GM12878 (cell line): ENCODE measurements at regions not wholly inside any gene's neighbourhood (a gene's known extent, or its start where the extent isn't known, plus 50 kb on each side); places are given as distances from the start of the nearest gene placed in this dataset.
"Not testable (repeated sequence)": the region's sequence is repeated elsewhere in the genome, so short reads cannot be mapped to it uniquely, and the experiment has no call there.

Source experiments
- ATAC-seq: fragments of 200-7000 bp; cut with Tn5 transposase; 3 replicates; pipeline ENCODE4 v1.9.1; 2020; ENCODE audit warnings: mild to moderate bottlenecking, moderate library complexity
- BruUV-seq: library from RNA; stranded (reverse); fragments of 400-500 nt; replicated peaks from 2 replicates; lab custom pipeline; 2021; lab: Mats Ljungman, UMichigan
- CTCF ChIA-PET: fragments of 300-600 bp; sonication (Branson Sonifier 250); formaldehyde crosslinking; extraction: SDS; loops from one replicate; lab custom pipeline; 2021; ENCODE audit warnings: inconsistent platforms; lab: Yijun Ruan, JAX
- POLR2A ChIA-PET: fragments of 350-600 bp; formaldehyde crosslinking; extraction: SDS; loops from one replicate; lab custom pipeline; 2021; ENCODE audit warnings: inconsistent platforms; lab: Charles Lee
- RAD21 ChIA-PET: fragments of 300-600 bp; sonication (Branson Sonifier 250); formaldehyde crosslinking; loops from one replicate; lab custom pipeline; 2023; ENCODE audit warnings: antibody characterized with exemption; ENCODE audit not compliant: unreplicated experiment; lab: Charles Lee
- SMC1A ChIA-PET: fragments of 300-600 bp; sonication (Branson Sonifier 250); formaldehyde crosslinking; loops from one replicate; lab custom pipeline; 2023; ENCODE audit not compliant: unreplicated experiment, uncharacterized antibody; lab: Charles Lee
- DNase-seq: peaks from one replicate; pipeline ENCODE4 v3.0.0-alpha.2; 2011; ENCODE audit warnings: low read depth, low spot score
- FAIRE-seq: peaks from 3 replicates; lab custom pipeline; 2011; peaks lifted over from hg19 to GRCh38; lab: Jason Lieb, UNC
- H2AFZ ChIP-seq: 2 replicates; pipeline ENCODE4 v1.6.0; 2011; ENCODE audit warnings: low read depth, low read length, control low read depth; ENCODE audit not compliant: control insufficient read depth
- H3K27ac ChIP-seq: 2 replicates; pipeline ENCODE4 v1.5.1; 2011; ENCODE audit warnings: control low read depth; ENCODE audit not compliant: control insufficient read depth, insufficient read depth
- H3K27me3 ChIP-seq, 2 experiments: replicated peaks in 1 of 2; 2 replicates each; pipeline versions ENCODE4 v1.6.0 to v1.6.1; 2011; ENCODE audit warnings: low read length in 1 of 2; ENCODE audit not compliant: control insufficient read depth in 2 of 2, insufficient read depth in 2 of 2
- H3K36me3 ChIP-seq, 2 experiments: 2 replicates each; pipeline ENCODE4 v1.5.1; 2011; ENCODE audit warnings: low read length in 1 of 2; ENCODE audit not compliant: control insufficient read depth in 2 of 2, insufficient read depth in 2 of 2
- H3K4me1 ChIP-seq: 2 replicates; pipeline ENCODE4 v1.6.1; 2011; ENCODE audit warnings: mild to moderate bottlenecking, low read length, moderate library complexity, mixed read lengths; ENCODE audit not compliant: control insufficient read depth, insufficient read depth
- H3K4me2 ChIP-seq: 2 replicates; pipeline ENCODE4 v1.6.0; 2011; ENCODE audit warnings: control low read depth; ENCODE audit not compliant: control insufficient read depth, insufficient read depth
- H3K4me3 ChIP-seq: fragments of 200-600 bp; sonication (generic); 2 replicates; pipeline ENCODE4 v1.5.1; 2016
- H3K79me2 ChIP-seq: 2 replicates; pipeline ENCODE4 v1.6.0; 2011; ENCODE audit warnings: low read length; ENCODE audit not compliant: control insufficient read depth, insufficient read depth
- H3K9ac ChIP-seq: 2 replicates; pipeline ENCODE4 v1.8.0; 2011; ENCODE audit warnings: low read length, control low read depth, mixed read lengths; ENCODE audit not compliant: control insufficient read depth, insufficient read depth
- H3K9me3 ChIP-seq: replicated peaks from 3 replicates; pipeline ENCODE4 v1.5.1; 2011; ENCODE audit warnings: mild to moderate bottlenecking, low read length; ENCODE audit not compliant: control insufficient read depth, insufficient read depth
- H4K20me1 ChIP-seq: 2 replicates; pipeline ENCODE4 v1.6.0; 2011; ENCODE audit not compliant: control insufficient read depth, insufficient read depth
- HCFC1 ChIP-seq: fragments of 150-350 bp; IDR thresholded peaks from 2 replicates; pipeline ENCODE4 v1.6.1; 2014; ENCODE audit warnings: low read length
- MEF2A ChIP-seq: IDR thresholded peaks from 2 replicates; pipeline ENCODE4 v1.6.1; 2011; ENCODE audit warnings: low read depth, mild to moderate bottlenecking, low read length, moderate library complexity; ENCODE audit not compliant: insufficient read depth
- PRDM15 ChIP-seq: fragments of 450-650 bp; formaldehyde crosslinking; IDR thresholded peaks from 2 replicates; pipeline ENCODE4 v1.4.0; 2020; ENCODE audit warnings: mild to moderate bottlenecking, moderate library complexity
- WGBS: methylation state at CpG from one replicate; pipeline ENCODE4 v1.1.6; 2016; ENCODE audit warnings: low lambda C conversion rate; ENCODE audit not compliant: insufficient replicate concordance, insufficient coverage; ENCODE audit errors: missing lambda C conversion rate; 5-methylcytosine and 5-hydroxymethylcytosine counted together
- in situ Hi-C: fragments of 300-500 bp; cut with MboI; formaldehyde crosslinking; loops from 9 replicates; pipeline ENCODE4 v1.14.3; 2018; ENCODE audit warnings: mixed read lengths
- intact Hi-C: fragments of 100-400 bp; cut with micrococcal nuclease; formaldehyde crosslinking; loops from one replicate; pipeline ENCODE4 v1.14.2; 2022; ENCODE audit not compliant: unreplicated experiment

DNA sequence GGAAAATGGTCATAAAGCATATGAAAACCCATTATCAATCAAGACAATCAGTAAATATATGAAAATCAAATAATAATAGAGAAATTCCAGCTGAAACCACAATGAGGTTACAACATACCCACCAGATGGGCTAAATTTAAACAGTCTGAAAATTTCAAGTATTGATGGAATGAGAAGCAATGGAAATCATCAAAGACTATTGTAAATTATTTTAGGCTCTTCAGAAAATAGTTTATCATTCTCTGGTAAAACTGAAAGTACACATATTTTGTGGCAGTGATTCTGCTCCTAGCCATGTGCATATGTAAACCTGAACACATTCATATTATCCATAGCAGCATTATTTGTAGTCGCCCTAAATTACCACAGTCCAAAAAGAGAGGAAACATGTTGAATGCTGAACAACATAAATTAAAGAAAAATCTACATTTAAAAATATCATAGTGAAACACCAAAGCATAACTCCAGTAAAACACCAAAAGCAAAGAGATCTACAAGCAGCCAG lies 215.3 kb downstream of the PRELID2 start:
- BruUV-seq, result no TSS peak
- DNase-seq, result no peak
- SMC1A ChIA-PET, result no interaction called here
- Histone ChIP-seq H3K4me1 (no peaks in the 10 kb centered on the region), H3K9ac (no peak overlapping the region), H3K36me3 (no peaks in the 10 kb centered on the region), H3K27me3 (no peaks in the 10 kb centered on the region), H3K4me2 (no peak overlapping the region), H4K20me1 (no peaks in the 10 kb centered on the region), H3K4me3 (no peak overlapping the region), H3K79me2 (no peaks in the 10 kb centered on the region), H3K27ac (no peak overlapping the region), H3K9me3 (no peaks in the 10 kb centered on the region; the same call in 2 of the 3 replicates), H2AFZ (no peak overlapping the region)
- intact Hi-C loops (no loop called here), in situ Hi-C loops (no loop called here)
- WGBS, result 5% methylated on average over 1 of the region's 1 CpG
- CTCF ChIA-PET, result no interaction called here
- RAD21 ChIA-PET, result no interaction called here
- ATAC-seq, result no peak
- FAIRE-seq, result no peak
- POLR2A ChIA-PET, result no interaction called here
- no peak for TF ChIP-seq HCFC1
- no peak for TF ChIP-seq PRDM15 (CRISPR knock-in tag)
- TF ChIP-seq MEF2A, result no peak

GRCh38 chr5:145616739-145617138 lies 218.4 kb downstream of the PRELID2 start:
- WGBS, result 36% methylated on average over 7 of the region's 7 CpGs
- SMC1A ChIA-PET, result not testable (repeated sequence)

More at GRCh38 chr5:145616739-145617138, 218.4 kb downstream of the PRELID2 start:
- H3K9ac ChIP-seq, H3K9me3 ChIP-seq, H4K20me1 ChIP-seq, H3K27ac ChIP-seq, H3K4me1 ChIP-seq, H3K36me3 ChIP-seq, H3K79me2 ChIP-seq, POLR2A ChIA-PET, H3K27me3 ChIP-seq, intact Hi-C loops, RAD21 ChIA-PET, H3K4me2 ChIP-seq, FAIRE-seq, H2AFZ ChIP-seq, ATAC-seq, BruUV-seq, in situ Hi-C loops, DNase-seq, CTCF ChIA-PET, H3K4me3 ChIP-seq: not testable (repeated sequence)
